ENCODE measurements at regions not wholly inside any gene's neighbourhood (a gene's known extent, or its start where the extent isn't known, plus 50 kb on each side); places are given as distances from the start of the nearest gene placed in this dataset.

DNA sequence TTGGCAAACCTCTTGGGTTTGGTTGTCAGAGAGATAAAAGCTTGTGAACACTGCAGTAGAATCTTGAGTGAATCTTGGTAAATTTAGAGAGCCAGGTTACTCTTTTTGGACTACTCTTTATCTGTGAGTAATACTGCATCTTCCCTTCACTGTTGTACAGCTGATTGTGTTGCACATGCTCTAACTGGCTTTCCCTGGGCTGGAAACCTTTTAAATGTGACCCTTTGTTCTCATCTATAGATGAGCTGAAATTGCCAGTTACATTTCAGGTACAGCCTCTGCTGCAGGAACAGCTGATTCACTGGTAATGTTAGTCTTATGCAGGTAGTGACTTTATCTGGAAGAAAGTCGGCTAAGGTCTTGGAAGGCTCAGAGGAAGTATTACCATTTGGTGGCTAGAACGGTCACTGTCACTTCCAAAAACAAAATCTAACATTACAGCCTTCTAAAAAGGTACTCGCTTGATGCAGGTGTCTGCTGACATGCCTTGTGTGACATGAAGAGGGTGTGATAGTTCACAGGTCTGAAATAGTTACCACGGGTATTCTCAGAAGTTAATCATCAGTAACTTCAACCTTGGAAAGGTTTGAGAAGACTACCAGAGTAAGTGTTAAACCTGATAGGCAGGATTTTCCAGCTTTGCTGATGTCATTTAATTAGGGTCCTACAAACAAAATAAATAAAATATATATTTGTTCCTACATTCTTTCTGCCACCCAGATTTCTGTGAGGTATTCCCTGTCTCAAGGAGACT is 851.1 kb downstream of the SLC4A3 start:
- DNase-seq (ENCODE audit: low spot score): no peak

DNA sequence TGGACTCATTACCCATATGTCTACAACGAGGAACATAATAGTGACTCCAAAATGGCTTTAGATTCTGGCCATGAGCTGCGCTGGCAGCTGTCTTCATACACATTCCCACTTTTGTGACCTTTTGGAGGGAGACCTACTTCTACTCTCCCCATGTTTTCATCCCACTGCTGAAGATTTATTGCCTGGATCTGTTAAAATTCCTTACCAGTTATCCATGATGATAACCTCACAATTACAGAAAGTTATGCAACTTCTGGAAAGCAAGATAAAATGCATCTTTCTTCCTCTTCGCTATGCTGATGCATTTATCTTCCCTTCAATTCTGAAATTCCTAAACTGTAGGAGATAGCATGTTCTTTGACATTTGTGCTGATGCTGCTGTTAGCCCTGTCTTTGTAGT is 855.3 kb downstream of the SLC4A3 start:
- peak; percentile 62 for DNase-seq (ENCODE audit: low spot score)

DNA sequence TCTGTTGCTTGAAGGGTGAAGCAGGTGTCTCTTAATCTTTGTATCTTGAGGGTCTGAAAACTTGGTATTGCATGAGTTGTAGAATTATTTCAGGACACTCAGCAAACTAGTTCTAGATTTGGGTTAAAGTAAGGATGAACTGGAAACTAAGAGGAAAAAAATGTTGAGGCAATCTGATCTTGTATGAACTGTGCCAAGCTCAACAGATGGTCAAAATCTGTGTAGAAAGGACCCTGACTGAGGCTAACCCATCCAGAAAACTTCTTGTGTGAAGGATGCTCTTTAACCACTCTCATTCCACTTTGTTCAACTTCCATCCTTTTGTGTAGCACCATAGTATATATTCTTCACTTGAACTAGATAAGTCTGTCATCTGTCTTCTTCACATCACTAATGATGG is 861.7 kb downstream of the SLC4A3 start:
- DNase-seq (ENCODE audit: low spot score): no peak

DNA sequence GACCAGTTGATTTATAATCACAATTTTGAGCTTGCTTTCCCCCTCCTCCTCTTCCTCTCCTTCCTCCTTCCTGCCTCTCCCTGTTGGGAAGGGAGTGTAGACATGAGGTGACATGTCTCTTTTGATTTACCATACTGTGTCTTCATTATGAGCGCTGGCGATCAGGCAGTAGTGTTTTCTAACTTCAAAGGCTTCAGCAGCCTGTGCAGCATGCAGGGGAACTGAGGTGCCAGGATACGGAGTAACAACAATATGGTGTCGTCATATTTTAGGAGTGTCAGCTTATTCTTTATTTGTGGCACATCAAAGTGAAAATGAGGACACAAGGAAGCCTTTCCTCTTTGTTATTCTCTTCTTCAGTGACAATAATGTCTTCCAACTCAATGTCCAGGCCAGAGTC is 864.2 kb downstream of the SLC4A3 start:
- DNase-seq (ENCODE audit: low spot score): no peak

DNA sequence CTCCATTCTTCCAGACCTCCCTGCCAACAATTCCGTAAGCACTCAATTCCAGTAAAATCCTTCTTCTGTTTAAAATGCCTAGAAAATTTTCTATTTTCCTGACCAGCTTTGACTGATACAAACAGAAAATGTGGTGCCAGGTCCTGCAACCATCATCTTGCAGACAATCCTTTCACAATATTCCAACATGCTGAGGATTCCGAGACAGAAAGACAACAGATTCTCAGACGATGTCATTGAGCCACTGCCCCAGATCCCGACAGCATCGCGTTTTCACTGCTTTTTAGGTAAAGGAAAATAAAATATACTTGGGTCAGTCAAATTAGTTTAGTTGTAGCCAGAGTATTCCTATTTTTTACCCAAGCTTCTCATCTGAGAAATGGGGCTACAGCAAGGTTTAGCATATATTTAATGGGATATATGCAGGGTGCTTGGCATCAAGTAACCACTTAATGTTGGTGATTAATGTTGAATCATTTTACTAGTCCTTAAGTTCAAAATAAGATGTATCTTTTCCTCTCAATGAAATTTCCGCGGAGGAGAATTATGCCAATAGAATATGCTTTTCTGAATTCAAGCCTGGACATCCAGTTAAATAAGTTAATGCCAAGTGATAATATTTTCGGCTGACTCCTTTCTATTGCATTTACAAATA is 866.6 kb downstream of the SLC4A3 start:
- DNase-seq (ENCODE audit: low spot score): no peak

DNA sequence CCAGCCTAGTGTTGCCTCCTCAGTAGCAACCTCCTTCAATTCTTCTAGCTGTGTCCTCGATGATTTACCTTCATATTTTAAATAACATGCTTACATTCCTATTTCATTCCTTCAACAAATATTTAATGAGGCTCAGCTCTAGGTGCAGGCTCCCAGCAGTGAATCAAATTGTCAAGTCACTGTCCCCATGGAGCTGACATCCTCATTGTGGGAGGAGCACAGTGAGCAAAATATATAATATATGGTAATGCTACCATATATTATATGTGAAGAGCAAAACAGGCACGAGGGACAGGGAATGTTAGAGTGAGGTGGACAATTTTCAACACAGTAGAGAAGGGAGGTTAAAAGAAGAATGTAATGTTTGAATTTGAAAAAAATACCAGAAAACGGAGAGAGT is 869.1 kb downstream of the SLC4A3 start:
- DNase-seq (ENCODE audit: low spot score): no peak

DNA sequence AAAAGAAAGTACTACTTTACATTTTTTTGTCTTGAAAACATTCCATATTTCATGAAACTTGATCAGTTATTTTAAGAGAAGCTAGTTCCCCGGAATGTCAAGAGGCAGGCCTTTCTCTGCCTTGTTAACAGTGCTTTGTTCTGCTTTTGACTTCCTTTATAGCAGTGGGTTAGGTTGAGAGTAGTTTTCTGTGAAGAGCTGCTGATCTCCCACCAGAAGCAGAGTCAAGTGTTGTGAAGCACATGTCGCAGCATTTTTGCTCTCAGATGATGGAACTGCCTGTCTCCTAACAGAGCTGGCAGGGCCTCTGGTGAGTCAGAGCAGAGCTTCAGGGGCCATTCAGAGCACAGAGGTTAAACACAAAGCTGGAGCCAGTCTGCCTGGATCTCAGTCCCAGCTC is 871.8 kb downstream of the SLC4A3 start:
- peak; percentile 79 for DNase-seq (ENCODE audit: low spot score)

DNA sequence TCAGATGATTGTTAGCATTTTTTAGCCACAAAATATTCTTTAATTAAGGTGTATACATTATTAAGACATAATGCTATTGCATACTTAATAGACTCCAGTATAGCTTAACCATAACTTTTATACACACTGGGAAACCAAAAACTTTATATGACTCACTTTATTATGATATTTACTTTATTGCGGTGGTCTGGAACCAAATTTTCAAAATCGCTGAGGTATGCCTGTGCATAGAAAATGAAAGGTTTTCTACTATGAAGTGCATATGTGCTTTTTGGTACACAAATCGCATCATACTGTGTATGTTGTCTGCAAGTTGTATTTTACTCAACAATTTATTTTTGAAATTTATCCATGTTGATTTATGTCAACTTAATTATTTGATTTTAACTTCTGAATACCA is 875.1 kb downstream of the SLC4A3 start:
- no peak for DNase-seq (ENCODE audit: low spot score)

DNA sequence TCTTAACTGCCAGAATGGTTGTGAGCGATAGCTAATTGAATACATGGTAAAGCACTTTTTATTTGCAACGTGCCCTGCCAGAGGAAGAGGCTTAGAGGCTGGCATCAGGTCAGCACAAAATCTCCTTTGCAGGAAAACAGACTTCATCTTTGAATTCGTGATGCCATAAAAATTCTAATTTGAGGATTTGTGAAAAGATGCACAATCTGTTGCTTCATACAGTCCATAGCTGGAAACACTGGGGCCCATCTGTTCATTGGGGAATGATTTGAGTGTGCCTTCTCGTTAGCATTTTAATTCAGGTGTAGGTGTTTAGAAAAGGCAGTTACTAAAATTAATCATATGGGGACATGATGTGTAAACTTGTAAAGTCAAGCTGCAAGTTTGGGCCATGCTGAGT is 876.0 kb downstream of the SLC4A3 start:
- peak; percentile 49 for DNase-seq (ENCODE audit: low spot score)

DNA sequence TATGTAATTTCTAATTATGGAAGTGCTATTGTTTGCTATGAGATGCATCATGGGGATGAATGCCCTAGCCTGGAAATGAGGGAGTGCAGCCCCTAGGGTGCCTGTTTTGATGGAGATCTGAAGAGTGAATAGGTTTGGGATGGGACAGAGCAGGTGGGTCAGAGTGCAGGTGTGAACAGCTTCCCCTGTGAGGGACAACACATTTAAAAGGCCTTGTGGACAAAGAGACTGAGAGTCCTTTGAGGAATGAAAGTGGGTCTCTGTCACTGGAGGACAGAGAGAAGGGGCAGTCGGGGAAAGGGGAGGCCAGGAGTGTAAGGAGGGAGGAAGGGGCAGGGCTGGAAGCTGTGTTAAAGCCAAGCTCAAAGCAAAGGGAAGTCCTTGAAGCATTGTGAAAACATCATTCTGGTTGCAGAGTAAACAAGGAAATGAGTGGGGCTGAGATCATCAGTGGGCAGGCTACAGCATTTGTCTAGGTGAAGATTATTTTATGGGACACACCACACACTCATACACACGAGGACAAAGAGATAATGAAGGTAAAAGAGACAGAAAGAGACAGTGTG is 877.6 kb downstream of the SLC4A3 start:
- no peak for DNase-seq (ENCODE audit: low spot score)

DNA sequence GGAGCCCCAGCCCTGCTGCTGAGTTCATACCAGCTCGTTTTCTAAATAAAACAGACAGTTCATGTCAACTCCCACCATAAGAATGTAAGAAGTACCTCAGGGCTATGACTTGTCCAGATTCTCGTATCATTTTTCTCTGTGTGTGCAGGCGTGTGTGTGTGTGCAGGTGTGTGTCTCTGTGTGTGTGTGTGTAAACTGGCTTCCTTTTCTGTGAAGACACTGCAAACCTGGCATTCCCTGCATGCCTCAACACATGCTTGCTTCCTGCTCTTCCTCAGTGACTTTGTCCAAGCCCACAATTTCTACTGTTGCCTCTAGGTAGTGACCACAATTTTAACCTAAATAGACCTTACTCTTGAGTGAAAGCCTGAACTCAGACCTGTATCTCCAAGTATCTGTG is 879.0 kb downstream of the SLC4A3 start:
- peak; percentile 49 for DNase-seq (ENCODE audit: low spot score)

DNA sequence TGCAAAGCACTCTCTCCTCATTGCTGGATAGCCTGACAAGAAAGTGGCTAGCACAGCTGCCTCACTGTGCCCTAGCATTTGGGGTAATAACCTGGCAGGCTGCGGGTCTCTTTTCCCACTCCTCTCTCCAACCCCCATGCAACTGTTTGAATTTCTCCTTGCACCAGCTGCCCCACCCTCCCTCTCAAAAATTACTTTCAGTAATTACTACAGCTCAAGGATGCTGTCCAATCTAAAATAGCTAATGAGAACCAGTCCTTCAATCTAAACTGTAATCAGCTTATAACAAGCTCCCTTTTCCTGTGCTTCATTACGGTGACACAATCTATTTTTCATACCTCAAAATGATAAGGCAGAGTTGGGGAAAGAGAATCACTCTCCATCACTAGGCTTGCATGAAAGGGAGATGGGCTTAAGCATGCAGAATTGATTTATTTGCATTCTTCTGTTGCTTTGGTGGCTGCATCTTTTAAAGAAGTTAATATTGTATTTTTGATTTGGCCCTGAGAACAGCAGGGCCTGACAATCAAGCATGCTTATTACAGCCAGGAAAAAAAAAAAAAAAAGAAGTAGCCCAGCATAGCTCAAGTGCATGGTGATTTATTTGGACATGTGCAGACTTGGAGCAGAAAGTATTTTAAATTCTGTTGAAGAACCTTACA is 881.8 kb downstream of the SLC4A3 start:
- peak; percentile 23 for DNase-seq (ENCODE audit: low spot score)

DNA sequence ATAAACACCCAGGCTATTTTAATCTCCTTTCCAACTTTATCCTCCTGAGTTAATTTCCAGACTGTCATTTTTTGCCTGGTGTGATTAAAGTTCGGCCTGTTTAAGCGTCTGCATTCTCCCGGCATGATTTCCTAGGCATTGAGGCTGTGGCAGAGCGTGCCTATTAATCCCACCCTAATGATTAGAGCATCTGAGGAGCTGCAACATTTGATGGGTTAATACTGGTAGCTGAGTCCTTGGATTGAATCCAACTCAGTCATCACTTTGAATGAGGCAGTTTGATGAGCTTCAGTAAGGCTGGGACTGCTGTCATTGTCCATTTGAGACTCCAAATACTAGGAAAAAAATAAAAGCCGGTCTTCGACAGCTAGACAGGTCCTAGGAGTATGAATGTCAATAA is 882.5 kb downstream of the SLC4A3 start:
- DNase-seq (ENCODE audit: low spot score): no peak

DNA sequence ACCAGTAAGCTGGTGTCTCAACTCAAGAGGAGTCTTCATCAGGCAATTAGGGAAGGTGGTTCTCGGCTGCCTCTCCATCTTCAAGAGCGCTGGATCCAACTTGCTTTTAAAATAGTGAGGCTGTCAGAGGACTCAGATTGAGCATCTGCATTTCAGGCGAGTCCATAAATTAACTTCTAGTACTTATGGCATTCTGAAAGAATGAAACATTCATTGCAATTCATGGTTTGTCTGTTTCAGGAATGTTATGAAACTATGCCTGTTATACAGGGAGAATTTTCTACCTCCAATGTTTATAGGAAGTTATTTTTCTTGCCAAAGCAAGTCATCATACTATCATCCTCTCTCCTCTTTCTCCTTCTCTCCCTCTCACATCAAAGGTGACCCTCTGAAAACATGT is 883.2 kb downstream of the SLC4A3 start:
- peak; percentile 8 for DNase-seq (ENCODE audit: low spot score)

DNA sequence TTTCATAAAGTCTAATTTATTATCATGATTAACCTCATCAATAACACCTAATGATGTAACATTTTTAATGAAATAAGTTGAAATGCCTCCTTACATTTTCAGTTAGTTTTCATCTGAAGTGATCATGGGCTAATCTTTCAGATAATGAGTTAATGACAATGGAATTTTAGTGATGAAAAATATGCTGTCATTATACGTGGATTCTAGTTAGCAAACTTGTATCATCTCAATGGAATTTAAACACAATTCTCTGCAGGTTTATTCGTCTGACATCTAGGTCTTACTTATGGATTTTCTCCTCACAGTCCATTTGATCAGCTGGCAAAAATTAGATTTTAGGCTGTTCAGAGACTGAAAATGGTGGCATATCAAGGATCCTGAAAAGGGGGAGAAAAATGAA is 885.0 kb downstream of the SLC4A3 start:
- DNase-seq (ENCODE audit: low spot score): no peak

DNA sequence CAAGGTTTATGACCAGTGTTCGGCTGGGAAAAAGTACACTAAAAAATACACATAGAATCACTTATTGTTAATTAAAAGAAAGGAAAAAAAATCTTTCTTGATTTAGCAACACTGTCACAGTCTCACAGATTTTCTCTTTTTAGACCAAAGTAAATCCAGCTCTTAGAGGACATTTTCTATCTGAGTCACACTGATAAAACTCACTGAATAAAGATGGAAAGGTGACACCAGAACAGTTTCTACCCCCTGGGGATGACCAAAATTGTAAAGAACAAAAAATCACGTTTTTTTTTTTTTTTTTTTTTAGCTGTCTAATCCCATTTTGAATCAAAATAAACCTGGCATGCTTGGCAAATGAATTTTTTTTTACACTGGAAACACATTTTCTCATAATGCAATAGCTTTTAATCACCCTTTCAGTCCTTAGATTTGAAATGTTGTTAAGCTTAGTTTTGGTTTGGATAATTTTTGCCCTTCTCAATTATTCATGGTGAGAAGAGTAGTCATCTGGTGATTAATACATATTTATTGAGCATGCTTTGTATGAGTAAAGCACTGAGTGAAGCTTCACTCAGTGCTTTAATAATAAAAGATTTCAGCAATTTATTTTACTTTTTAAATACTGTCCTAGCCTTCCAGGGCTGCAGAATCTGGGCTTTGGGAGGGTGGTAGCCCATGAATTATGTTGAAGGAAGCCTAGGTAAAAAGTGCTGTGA is 886.3 kb downstream of the SLC4A3 start:
- no peak for DNase-seq (ENCODE audit: low spot score)

DNA sequence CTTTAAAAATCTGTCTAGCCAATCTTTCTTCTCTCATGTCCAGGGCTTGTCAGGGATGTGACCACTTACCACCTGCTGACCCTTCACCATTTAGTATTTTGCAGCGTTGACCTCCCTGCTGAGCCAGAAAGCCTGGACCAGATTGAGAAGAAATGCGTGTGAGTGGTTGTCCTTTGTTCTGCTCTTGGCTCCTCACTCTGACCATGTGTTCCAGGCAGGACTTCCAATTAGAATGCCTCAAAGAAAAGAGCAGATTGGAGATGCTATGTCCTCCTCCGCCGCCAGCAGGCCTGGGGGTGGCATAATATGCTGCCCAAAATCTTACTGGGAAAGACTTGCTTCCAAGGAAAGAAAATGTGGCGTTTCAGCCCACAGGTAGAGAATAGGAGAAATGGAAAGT is 894.1 kb downstream of the SLC4A3 start:
- no peak for DNase-seq (ENCODE audit: low spot score)

DNA sequence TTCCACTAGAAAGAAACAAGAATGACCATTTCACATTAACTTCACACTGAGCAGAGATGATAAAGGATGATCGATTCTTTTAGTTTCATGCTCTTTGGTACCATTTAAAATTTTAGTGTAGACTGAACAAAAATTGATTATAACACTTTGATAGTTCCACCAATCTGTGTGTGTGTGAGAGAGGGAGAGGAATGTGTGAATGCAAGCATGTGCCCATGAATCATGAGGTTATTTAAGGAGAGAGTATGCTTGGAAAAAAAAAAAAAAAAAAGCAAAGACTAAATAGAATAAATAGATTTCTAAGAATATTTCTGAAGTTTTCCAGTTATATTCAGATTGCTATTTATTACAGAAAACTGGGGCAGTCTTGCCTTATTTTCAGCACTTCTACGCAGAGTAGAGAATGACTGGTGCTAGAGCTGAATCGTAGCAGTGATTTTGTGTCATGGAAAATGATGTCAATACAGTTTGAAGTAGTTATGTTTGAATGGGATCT is 900.8 kb downstream of the SLC4A3 start:
- no peak for DNase-seq (ENCODE audit: low spot score)

DNA sequence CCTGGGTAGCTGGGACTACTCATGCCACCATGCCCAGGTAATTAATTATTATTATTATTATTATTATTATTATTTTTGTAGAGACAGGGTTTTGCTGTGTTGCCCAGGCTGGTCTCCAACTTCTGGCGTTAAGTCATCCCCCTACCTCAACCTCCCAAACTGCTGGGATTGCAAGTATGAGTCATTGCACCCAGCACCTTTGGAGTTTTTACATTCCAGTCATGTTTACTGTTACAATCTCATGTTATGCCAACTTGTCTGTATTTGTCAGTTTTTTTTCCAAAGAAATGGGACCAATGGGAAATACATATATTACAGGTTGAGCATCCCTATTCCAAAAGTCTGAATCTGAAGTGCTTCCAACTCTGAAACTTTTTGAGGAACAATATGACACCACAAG is 903.8 kb downstream of the SLC4A3 start:
- no peak for DNase-seq (ENCODE audit: low spot score)

DNA sequence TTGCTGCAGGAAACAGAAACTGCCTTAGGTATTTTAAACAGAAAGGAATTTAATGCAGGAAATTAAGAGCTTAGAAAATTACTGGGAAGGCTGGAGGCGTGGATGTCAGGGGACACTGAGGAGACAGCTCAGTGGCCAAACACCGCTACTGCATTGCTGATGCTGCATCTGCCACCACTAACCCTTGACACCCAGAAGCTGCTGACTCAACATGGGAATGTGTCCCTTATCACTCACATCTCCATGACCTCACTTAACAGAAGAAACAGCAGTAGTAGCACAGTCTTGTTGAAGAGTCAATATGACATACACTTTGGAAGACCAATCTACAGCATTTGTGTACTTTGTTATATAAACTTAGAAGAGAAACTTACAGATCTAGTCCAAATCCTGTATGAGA is 906.1 kb downstream of the SLC4A3 start:
- DNase-seq (ENCODE audit: low spot score): no peak

DNA sequence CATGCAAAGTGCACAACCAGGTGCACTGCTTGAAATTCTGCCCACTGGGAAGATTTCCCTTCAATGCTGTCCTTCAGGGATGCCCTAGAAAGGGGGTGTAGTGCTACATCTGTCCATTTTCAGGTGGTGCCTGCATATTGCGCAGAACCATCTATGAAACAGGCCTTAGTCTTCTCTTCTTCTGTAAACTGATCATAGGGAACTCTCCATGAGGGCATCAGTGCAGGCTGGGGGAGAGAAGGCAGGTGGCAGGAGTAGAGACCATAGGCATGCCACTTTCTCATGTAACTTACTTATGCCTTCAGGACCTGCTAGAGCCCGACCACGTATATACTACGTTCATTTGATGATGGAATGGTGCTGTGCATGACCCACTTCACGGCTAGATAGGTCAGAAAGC is 912.1 kb downstream of the SLC4A3 start:
- no peak for DNase-seq (ENCODE audit: low spot score)

DNA sequence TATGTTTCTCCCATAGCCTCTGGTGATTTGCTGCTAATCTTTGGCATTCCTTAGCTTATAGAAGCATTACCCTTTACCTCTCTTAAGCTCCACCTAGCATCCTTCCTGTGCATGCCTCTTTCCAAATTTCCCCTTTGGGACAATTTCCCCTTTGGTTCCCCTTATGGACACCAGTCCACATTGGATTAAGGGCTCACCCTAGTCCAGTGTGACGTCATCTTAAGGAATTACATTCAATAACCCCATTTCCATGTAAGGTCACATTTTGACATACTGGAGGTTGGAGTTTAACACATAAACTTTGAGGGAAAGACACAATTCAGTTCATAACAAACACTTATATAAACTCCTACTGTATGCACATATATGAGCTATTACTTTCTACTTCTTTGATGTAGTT is 916.6 kb downstream of the SLC4A3 start:
- no peak for DNase-seq (ENCODE audit: low spot score)
